HG02981 (cell line): ENCODE measurements at regions not wholly inside any gene's neighbourhood (a gene's known extent, or its start where the extent isn't known, plus 50 kb on each side); places are given as distances from the start of the nearest gene placed in this dataset.
A peak's percentile ranks its signal among the peaks of the same experiment; 100 is the strongest.

Source experiments
- ATAC-seq: cut with Tn5 transposase; IDR thresholded peaks from one replicate; pipeline ENCODE4 v1.9.1; 2021; ENCODE audit warnings: mild to moderate bottlenecking, moderate library complexity; ENCODE audit not compliant: unreplicated experiment

DNA sequence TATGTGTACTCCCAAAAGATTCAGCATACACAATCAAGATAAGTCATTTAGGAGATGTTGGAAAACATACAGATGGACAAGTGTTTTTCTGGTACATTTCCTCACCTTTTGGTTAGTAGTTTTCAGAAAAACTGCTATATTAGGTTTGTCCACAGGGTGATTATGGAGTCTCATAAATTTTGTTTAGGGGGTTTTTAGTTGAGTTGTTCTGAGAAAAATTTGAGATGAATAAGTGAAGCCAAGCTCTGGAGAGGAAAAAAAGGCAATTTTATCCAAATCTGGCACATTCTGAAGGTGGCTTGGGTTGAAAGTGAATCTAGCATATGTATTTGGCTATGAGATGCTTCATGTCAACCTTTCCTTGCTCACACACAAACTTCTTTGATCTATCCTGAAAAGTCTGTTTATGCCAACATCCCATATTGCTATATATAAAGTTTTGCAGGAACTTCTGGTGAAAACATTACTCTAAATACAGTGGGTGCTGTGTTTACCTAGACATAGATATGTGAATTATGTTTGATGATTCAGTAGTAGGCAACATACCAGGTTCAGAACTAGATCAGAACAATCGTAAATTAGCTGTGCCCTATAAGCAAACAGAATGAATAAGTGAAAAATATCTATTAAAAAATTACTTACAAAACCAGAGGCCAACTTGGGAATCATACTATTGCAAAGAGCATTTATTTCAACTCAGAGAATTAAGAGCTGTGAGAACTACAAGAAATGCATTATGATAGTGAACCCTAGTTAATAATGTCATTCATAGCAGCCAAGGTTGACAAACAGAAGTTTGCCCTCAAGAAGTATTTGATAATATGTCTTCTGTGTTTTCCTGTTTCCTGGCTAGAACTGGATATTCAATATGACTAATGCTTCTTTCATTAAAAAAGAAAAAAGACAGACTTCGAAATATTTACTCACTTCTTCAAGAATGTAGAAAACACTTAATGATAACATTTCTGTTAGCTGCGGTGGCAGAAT is 552.0 kb downstream of the IRS1 start:
- ATAC-seq, result no peak

DNA sequence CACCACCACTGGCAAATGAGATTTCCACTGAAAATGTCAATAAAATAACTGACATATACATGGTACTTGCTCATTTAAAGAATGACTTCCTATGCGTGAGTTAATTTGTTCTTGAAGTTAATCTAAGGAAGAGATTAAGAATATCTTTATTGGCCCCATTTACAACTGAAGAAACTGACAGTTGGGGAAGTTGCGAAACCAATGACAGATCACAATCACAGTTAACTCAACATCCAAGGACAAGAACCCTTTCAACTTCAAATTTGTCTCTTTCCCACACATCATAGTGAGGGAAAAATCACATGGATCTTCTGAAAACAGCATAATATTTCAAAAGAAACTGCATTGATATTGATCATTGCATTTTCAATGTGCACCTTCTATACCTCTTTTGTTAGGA is 565.4 kb downstream of the IRS1 start:
- ATAC-seq, result no peak

DNA sequence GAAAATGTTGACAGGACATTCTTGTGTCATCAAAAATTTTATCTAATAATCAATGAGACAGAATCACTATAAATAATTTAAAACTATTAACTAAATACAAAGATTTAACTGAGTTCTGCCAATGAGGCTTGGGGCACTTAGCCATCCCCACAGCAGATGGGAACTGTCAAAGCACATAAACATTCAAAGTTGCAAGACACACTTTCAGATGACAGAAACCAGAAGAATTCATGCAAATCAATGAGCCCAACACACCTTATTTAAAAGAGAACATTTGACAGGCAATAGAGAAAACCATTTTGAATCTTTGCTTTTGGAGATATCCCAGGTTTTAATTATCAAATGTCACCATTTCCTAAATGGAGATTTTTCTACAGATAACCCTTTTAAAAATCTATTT is 566.2 kb downstream of the IRS1 start:
- ATAC-seq, result no peak

DNA sequence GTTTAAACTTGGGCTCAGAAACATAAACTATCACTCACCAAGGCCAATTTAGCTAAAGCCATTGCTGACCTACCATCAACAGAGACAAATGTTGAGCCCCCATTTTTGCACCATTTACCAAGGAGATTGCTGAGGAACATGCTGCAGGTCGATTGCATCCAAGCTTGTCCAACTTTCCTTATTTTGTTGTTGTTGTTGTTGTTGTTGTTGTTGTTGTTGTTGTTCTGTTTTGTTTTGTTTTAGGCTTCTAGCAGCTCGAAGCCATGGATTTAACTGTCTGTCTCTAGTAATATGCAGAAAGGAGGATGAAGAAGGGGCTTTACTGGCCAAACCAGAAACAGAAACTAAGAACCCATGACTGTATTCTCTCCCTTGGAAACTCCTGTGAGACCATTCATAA is 571.5 kb downstream of the IRS1 start:
- no peak for ATAC-seq

DNA sequence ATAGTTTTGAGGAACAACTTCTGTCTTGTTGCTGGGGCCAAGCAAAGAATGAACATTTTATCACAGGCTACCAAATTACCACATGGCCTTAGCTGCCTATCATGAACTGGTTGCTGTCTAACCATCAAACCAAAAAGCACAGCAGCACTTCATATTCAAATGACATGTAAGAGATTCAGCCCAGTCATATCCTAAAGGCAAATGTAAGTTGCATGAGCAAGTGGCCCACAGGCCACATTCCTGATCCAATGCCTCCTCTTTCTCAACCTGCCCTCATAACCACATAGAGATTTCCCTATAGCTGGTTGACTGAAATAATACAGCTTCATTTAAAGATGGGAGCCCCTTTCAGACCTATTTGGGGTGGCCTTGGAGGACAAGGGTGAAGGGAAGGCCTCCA is 572.3 kb downstream of the IRS1 start:
- no peak for ATAC-seq

DNA sequence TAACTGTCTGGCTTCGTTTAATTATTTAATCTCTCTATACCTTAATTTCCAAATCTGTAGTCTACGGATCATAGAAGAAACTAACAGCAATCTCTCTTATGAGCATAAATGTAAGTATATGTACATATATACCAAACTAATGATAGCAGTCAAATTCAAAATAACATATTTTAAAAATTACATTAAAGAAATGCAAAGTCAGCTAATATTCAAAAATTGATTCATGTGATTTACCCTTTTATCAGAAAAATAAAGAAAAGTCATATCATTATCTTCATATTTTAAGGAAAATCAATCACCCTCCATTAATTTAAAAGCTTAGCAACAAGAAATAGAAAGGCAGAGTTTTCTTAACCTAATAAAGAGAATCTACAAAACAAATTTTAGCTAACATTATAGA is 575.9 kb downstream of the IRS1 start:
- no peak for ATAC-seq

DNA sequence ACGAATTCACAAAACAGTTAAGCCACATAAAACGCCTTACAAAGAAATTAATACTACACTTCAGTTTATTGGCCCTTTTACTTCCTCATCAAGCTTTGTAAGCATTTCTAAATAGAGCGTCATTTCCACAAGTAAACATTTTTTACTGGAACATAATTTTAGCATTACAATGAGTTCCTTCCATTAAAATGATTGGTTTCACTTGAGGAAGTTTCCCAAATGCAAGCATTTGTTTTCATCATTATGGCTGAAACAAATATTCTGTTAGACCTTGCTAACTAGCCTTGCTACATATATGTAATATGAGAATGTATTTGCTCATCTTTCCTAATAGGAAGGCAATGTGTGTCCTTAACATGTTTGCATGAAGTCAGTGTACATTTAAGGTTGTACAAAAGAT is 579.1 kb downstream of the IRS1 start:
- no peak for ATAC-seq

DNA sequence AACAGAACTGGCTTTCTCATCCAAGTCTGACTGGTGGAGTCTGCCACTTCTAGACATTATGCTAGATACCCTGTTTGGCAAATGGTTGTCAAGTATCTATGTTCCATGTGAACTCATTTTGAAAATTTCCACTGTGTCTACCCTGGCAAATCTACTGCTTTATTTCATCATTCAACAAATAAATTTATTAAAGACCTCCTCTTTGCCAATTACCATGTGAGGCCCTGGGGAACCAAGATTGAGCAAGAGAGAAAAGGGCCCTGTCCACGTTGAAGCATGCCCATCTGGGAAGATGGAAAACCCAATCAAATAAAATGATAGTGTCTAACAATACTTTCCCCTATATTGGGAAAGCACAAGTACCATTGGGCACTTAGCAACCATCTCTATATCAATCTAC is 582.4 kb downstream of the IRS1 start:
- ATAC-seq, result no peak

DNA sequence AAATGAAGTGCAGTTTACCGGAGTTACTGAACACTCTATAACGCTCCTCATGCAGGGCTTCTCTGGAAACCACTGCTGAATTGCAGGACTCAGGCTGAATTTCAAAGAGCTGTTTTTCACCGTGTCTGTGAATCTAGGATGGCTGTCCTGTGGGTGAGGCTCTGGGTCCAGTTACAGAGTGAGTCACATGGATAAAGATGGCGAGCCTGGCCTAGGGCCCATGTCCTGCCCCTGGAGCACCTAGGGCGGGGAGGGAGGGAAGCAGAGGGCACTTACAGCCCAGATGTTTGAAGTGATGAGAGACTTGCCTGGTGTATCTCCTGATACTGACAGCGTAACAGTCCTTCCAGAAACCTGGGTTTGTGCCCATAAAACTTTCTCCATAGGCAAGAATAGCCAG is 583.0 kb downstream of the IRS1 start:
- no peak for ATAC-seq

DNA sequence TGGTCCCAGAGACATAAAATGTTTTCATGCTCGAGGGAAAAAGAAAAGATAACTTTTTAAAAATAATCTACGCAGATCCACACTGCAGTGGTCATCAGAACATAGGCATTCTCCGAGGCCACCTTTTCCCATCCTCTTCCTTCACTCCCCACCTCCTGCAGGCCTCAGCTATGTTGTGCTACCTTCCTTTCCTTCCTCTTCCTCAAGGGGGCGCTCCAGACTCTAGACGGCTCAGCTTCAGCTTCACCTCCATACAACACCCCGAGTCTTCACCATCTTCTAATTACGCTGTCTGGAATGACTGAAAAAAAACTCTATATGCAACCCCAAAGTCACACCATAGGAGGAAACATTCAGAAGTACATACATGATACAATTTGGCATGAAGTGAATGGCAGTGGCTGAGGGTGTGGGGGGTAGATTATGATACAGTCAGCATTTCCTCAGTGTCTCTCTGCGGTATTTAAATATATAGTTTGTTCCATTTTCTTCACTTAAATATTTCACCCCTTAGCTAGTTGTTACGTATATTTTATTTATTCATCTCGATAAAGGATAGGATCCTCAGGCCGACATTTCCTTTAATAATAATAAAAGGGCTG is 583.6 kb downstream of the IRS1 start:
- ATAC-seq, result peak; percentile 90

DNA sequence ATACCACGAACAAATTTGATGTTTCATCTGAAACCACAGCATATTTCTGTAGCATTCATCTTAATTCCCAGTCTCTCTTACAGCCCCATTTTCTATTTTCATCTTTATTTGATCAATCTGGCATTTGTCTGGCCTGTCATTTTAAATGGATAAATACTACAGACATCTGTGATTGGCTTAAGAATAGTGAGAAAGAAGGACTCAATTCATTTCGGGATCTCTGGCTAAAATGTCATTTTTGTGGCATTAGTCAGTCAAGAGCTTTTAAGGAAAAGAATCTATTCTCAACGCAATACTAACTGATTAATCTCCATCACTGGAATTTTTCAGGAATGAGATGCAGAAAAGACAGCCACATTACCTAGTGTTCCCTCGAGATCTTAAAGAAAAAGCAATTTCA is 585.9 kb downstream of the IRS1 start:
- ATAC-seq, result no peak

DNA sequence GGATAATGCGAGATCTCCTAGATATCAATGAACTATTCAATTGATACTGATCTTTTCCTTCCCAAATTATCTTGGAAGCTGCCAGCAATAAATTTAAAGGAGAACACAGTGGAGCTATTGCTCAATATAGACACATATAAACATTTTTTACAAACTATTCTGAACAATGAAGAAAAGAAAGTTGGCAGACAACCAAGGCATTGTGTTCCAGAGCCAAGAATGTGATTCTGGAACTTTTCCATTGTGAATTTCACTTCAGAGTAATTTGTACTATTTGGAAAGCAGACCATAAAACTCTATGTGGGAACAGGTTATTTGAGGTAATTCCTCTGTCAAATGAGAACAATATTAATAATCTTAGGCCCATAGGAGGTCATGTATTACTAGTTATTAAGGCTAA is 588.2 kb downstream of the IRS1 start:
- ATAC-seq, result no peak

DNA sequence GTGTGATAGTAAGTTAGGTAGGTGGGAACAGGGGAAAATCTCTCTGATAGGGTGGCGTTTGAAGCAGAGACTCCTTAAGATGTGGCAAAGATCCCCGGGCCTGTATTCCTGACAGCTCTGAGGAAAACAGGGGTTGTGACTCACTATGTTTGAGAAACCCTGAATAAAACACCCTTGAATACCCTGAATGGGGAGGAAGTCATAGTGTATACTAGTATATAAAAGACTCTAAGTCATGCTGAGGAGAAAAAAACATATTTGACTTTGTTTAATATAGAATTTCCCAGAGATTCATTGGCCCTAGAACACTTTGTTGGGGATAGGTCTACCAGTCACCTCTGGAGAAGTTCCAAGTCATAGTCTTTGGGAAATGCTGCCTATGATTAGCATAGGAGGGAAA is 590.9 kb downstream of the IRS1 start:
- ATAC-seq, result no peak

DNA sequence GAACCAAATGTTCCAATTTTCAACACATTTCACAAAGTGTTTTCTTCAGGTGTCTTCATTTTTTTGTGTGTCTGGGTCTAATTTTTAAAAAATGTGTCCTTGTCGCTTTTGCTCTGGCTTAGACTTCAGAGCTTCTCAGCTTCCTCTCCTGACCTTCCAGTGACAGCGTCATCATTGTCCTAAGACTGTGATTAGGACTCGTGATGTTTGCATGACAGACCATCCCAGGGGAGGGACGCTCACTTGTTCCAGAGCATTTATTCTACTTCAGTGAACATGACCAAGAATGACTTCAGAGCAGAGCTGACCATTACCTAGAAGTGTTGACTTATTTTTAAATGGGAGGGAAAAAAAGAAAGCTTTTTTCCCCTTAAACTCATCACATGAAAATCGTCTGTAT is 591.9 kb downstream of the IRS1 start:
- no peak for ATAC-seq

DNA sequence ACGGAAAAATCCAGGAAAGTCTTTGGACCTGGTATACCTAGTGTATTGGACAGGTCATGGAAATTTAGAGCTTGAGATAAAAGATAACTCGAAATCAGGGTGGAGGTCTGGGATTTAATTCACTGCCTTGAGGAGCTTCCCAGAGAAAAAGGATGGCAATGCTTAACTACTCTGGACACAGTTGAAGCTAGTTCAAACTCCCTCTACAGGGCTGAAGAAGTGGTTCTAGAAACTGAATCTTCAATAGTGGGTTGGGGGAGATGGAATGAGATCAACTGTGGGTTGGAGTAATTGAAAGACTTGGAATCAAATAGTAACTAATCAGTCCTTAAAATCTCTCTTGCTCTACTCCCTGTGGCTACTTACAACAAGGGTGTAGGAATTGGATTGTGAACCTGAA is 600.1 kb downstream of the IRS1 start:
- no peak for ATAC-seq

DNA sequence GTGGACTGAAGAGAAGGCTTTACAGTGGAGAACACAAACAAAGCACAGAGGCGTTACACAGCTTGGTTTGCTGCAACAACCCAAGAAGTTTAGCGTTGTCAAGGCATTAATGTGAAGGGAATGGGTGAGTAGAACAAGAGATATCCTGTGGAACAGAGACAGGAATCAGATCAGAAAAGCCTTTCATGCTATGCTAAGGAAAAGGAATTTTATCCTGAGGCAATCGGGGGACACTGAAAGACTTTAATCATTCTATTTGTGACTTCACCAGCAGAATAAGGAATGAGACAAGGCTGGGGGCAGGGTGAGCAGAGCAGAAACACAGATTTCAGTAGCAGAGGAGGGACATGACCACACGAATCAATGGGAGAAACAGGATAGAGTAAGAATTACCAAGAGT is 600.7 kb downstream of the IRS1 start:
- no peak for ATAC-seq

DNA sequence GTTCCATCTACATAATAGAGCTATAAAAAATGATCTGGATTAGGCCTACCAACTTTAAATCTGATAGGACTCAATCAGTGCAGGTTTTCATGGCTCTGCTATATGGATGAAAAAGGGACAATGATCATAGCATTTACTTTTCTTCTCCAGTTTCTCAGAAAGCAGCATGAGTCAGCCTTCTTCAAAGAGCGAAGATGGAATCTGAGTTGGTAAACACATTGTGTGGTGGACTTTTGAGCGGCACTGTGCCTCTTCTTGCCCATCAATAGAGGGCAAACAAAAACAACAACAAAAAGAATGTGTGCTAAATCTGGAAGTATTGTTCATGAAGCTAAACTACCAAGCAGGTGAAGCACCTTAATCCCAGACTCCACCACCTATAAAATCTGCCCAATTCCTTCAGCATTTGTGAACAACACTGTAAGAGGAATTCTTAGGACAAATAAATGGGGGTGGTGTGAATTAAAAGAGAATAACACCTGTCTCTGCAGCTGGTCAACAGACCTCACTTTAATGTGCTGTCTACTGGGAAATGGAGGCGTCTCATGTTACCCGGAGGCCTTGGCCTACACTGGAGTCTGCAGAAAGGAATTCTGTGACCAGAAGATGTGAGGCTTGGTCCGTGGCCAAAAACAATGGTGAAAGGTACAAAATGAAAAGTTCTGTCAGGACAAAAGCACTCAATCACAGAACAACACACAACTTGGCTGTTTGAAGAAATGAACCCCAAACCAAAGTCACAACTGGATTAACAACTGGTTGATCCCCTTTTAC is 609.0 kb downstream of the IRS1 start:
- ATAC-seq, result no peak

DNA sequence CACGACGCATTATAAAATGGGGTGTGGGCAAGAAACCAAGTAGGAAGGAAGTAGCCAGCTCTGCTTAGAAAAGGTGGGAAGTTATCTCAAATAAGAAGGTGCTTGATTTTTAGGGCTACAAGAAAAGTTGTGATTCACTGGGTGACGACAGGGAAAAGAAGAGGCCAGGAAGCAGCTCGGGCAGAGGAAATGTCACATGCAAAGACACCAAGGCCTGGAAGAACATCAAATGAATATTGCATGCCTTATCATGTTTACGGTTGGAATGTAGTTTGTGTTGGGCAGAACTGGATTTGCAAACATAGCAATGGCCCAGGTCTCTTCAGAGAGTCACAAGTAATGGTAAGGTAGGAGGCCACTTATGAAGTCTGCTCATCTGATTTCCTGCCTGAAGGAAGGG is 610.6 kb downstream of the IRS1 start:
- ATAC-seq, result no peak

DNA sequence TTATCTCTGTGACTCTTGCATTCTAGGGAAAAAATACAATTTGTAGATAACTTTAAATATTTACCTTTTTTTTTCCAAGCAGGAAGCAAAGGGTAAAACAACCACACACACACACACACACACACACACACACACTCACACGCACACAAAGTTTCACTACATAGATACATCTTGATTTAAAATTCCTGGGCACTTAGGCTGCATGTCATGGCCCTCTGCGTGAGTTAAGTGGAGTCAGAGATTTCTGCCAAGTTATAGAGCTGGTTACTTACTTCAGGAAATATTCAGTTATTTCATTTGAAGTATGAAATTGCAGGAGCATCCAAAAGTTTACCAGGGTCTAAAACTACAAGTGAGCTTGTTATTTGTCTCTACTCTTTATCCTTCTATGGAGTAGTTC is 612.0 kb downstream of the IRS1 start:
- ATAC-seq, result no peak

DNA sequence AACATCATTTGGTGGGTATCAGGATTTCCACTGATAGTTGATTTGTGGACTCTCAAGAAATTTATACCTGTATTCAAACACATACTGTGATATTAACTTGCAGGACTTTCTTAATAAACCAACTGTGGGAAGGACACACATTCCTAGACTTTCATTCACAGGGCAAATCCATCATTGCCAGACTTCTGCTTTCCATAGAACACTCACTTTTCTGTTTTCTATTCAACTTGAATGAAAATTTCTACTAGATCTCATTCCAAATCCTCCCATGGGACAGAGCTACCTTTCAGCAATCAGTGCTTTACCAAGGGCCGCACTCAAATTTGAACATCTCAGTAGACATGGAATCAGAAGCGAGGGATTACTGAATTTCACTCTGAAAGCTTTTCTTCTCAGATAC is 612.5 kb downstream of the IRS1 start:
- no peak for ATAC-seq

DNA sequence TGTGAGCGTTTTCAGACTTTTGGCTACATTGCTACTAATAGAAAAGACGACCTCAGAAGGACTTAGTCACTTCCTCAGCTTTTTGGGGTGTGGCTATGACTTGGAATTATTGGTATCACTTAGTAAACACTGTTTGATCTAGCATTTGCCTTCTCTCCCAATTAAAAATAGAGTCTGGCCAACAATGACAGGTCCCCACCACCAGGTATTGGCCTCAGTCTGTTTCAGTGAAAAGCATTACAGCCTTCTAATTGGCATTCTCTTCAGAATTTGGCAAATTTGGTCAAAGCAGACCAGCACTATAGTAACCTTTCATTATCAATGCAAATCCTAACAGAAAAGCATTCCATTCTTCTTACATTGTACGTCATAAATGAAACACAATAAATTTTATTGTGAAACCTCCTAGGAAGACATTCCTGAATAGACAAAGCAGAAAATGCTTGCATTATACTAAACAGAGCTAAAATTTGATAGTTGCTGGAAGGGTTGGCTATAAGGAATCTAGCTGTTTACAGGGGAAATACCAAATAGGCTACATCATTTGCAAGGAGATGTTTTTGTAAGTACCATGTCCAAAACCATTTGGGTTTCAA is 613.9 kb downstream of the IRS1 start:
- no peak for ATAC-seq
